GM23338 (cell line): ENCODE measurements at regions not wholly inside any gene's neighbourhood (a gene's known extent, or its start where the extent isn't known, plus 50 kb on each side); places are given as distances from the start of the nearest gene placed in this dataset.

Experiments used
- CTCF ChIP-seq, 2 experiments: fragments of 200-600 bp in 1 of 2; sonication (generic) in 1 of 2; conservative IDR thresholded peaks; 2 replicates each; pipeline versions ENCODE4 v1.5.1 to v1.6.1; 2016 to 2017; ENCODE audit warnings: antibody characterized with exemption in 2 of 2, low read depth in 2 of 2, mild to moderate bottlenecking in 2 of 2, moderate library complexity in 1 of 2
- EZH2 ChIP-seq: fragments of 200-600 bp; sonication (generic); IDR thresholded peaks from one replicate; pipeline ENCODE4 v1.8.0; 2017; ENCODE audit warnings: antibody characterized with exemption, mild to moderate bottlenecking, low read depth; ENCODE audit not compliant: unreplicated experiment
- EZH2phosphoT487 ChIP-seq: fragments of 200-600 bp; sonication (generic); IDR thresholded peaks from one replicate; pipeline ENCODE4 v1.8.1; 2018; ENCODE audit warnings: antibody characterized with exemption; ENCODE audit not compliant: unreplicated experiment

- no peak for TF ChIP-seq CTCF (conservative IDR thresholded peaks at IDR 0.05; ENCODE audit: low read depth in 2 of 2)
- no peak for TF ChIP-seq EZH2phosphoT487
- TF ChIP-seq EZH2, result no peak
Measured at GRCh38 chr12:115097416-115097815, 413.4 kb upstream of the TBX3 start.
